ENCODE measurements at regions not wholly inside any gene's neighbourhood (a gene's known extent, or its start where the extent isn't known, plus 50 kb on each side); places are given as distances from the start of the nearest gene placed in this dataset.

- 30 to 34% (median 33%) methylated on average over 5 of the region's 5 CpGs for WGBS, 5 donors
- H3K36me3 ChIP-seq: no peaks in the 10 kb centered on the region
- intact Hi-C loops (cut with DNase I; ENCODE audit: low total_unique reads): no loop called here
- no peak overlapping the region for H3K4me3 ChIP-seq
- DNase-seq: no peak
- H3K27ac ChIP-seq: no peak overlapping the region
- peaks cover 0 to 5% (median 0%) of the 10 kb centered on the region in 4 donors for H3K9me3 ChIP-seq
- no peak for TF ChIP-seq CTCF (IDR thresholded peaks at IDR 0.05)
- no peak for TF ChIP-seq POLR2AphosphoS5 (IDR thresholded peaks at IDR 0.05)
- TF ChIP-seq POLR2A (IDR thresholded peaks at IDR 0.05): no peak
- no peak for TF ChIP-seq EP300 (IDR thresholded peaks at IDR 0.05)
- no peaks in the 10 kb centered on the region for H3K4me1 ChIP-seq
- peaks cover 0 to 10% (median 0%) of the 10 kb centered on the region in 3 donors for H3K27me3 ChIP-seq
Observed at GRCh38 chr22:34960005-34960404, 106.0 kb upstream of the ISX start.

- intact Hi-C loops (cut with DNase I; ENCODE audit: low total_unique reads): no loop called here
- H3K9me3 ChIP-seq: no peaks in the 10 kb centered on the region
- H3K4me3 ChIP-seq: no peak overlapping the region
- peaks cover 0 to 8% (median 0%) of the 10 kb centered on the region in 3 donors for H3K27me3 ChIP-seq
- no peak for DNase-seq
- H3K4me1 ChIP-seq: no peaks in the 10 kb centered on the region
- H3K36me3 ChIP-seq: no peaks in the 10 kb centered on the region
- WGBS, 5 donors: 67 to 75% (median 69%) methylated on average over 3 to 4 of the region's 4 CpGs
- H3K27ac ChIP-seq: no peak overlapping the region
- TF ChIP-seq EP300 (IDR thresholded peaks at IDR 0.05) (no peak), CTCF (IDR thresholded peaks at IDR 0.05) (no peak), POLR2A (IDR thresholded peaks at IDR 0.05) (no peak), POLR2AphosphoS5 (IDR thresholded peaks at IDR 0.05) (no peak)
Observed at GRCh38 chr22:34966980-34967565, 98.9 kb upstream of the ISX start.

- intact Hi-C loops (cut with DNase I; ENCODE audit: low total_unique reads): no loop called here
- WGBS, 5 donors: 60 to 65% (median 61%) methylated on average over 15 of the region's 15 CpGs
- no peak for TF ChIP-seq POLR2A (IDR thresholded peaks at IDR 0.05)
- no peak for TF ChIP-seq CTCF (IDR thresholded peaks at IDR 0.05)
- TF ChIP-seq EP300 (IDR thresholded peaks at IDR 0.05): no peak
- TF ChIP-seq POLR2AphosphoS5 (IDR thresholded peaks at IDR 0.05): no peak
- no peak overlapping the region for H3K27ac ChIP-seq
- H3K27me3 ChIP-seq: peaks cover 0 to 8% (median 0%) of the 10 kb centered on the region in 3 donors
- H3K36me3 ChIP-seq: no peaks in the 10 kb centered on the region
- no peaks in the 10 kb centered on the region for H3K9me3 ChIP-seq
- no peak for DNase-seq
- no peak overlapping the region for H3K4me3 ChIP-seq
- no peaks in the 10 kb centered on the region for H3K4me1 ChIP-seq
Observed at GRCh38 chr22:34969001-34969790, 96.8 kb upstream of the ISX start.

GRCh38 chr22:34971456-34971855 lies 94.5 kb upstream of the ISX start:
- WGBS, 5 donors: 15 to 40% (median 36%) methylated on average over 2 of the region's 2 CpGs
- no peak for DNase-seq
- no peak for TF ChIP-seq EP300 (IDR thresholded peaks at IDR 0.05)
- TF ChIP-seq POLR2A (IDR thresholded peaks at IDR 0.05): no peak
- no peak for TF ChIP-seq POLR2AphosphoS5 (IDR thresholded peaks at IDR 0.05)
- no peak for TF ChIP-seq CTCF (IDR thresholded peaks at IDR 0.05)

More at GRCh38 chr22:34971456-34971855, 94.5 kb upstream of the ISX start:
- no peaks in the 10 kb centered on the region for H3K4me1 ChIP-seq
- peaks cover 0 to 8% (median 0%) of the 10 kb centered on the region in 3 donors for H3K27me3 ChIP-seq
- intact Hi-C loops (cut with DNase I; ENCODE audit: low total_unique reads): no loop called here
- H3K36me3 ChIP-seq: no peaks in the 10 kb centered on the region
- no peak overlapping the region for H3K27ac ChIP-seq
- no peak overlapping the region for H3K4me3 ChIP-seq
- H3K9me3 ChIP-seq: peaks cover 0 to 12% (median 3%) of the 10 kb centered on the region in 4 donors

All from stomach (tissue), 8 donors.